Activated T-helper 2 cell treated with anti-CD3 and anti-CD28 coated beads, Interferon-gamma antibody, Interleukin-2, Interleukin-4, amounts not matched to agents 10 μg/mL and 5 μg/mL and 100 μg/mL, durations not matched to agents 14 hours and 24 hours and 36 hours (primary cell): ENCODE measurements at regions not wholly inside any gene's neighbourhood (a gene's known extent, or its start where the extent isn't known, plus 50 kb on each side); places are given as distances from the start of the nearest gene placed in this dataset.
A peak's percentile ranks its signal among the peaks of the same experiment; 100 is the strongest.
"Not testable (repeated sequence)": the region's sequence is repeated elsewhere in the genome, so short reads cannot be mapped to it uniquely, and the experiment has no call there.

Source experiments
- DNase-seq: peaks from one replicate; pipeline ENCODE4 v3.0.0; 2021; ENCODE audit warnings: low spot score
- H3K27ac Mint-ChIP-seq: one replicate; pipeline ENCODE4 v1.8.0; 2021; ENCODE audit warnings: mixed read lengths
- H3K27me3 Mint-ChIP-seq: one replicate; pipeline ENCODE4 v1.8.0; 2021; ENCODE audit warnings: low read depth, mixed read lengths
- H3K36me3 Mint-ChIP-seq: one replicate; pipeline ENCODE4 v1.8.0; 2021; ENCODE audit warnings: low read depth, mixed read lengths
- H3K4me1 Mint-ChIP-seq: one replicate; pipeline ENCODE4 v1.8.0; 2021; ENCODE audit warnings: low read depth, mixed read lengths
- H3K4me3 Mint-ChIP-seq: one replicate; pipeline ENCODE4 v1.8.0; 2021; ENCODE audit warnings: low read depth, mild to moderate bottlenecking, moderate library complexity, mixed read lengths
- H3K9me3 Mint-ChIP-seq: one replicate; pipeline ENCODE4 v1.8.0; 2021; ENCODE audit warnings: mixed read lengths
- intact Hi-C: fragments of 100-400 bp; cut with micrococcal nuclease; formaldehyde crosslinking; loops from one replicate; pipeline ENCODE4 v1.15.1; 2023

DNA sequence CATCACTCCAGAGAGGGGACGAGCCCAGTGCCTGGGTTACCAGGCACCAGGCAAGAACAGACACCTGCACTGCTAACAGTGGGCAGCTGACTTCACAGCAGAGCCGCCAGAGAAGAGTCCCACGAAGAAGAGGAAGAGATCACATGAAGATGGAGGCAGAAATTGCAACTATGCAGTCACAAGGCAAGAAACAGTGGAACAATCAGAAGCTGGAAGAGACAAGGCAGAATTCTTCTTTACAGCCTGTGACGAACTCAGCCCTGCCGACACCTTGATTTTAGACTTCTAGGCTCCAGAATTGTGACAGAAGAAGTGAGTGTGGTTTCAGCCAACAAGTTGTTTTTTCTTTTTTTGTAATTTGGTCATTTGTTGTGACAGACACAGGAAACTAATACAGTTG, 59.2 kb downstream of the IL12A start:
- H3K4me1 Mint-ChIP-seq: peaks cover 1% of the 10 kb centered on the region

DNA sequence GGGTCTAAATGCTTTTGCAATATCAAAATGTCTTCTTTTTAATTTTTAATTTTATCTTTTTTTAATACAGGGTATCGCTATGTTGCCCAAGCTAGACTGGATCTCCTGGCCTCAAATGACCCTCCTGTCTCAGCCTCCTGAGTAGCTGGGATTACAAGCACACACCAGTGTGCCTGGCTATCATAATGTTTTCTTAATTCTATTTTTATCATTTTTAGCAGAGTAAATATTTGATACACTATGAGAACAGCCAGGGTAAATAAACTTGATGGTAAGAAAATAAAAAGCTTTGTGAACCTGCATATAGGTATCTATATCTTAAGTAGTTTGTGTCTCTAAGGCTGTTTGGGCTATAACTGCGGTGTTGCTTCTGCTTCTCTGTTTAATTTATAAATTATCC, 60.4 kb downstream of the IL12A start:
- no peaks in the 10 kb centered on the region for H3K27me3 Mint-ChIP-seq
- intact Hi-C loops: no loop called here

More for the DNA sequence above, 59.2 kb downstream of the IL12A start:
- no peak for DNase-seq
- intact Hi-C loops: no loop called here
- Mint-ChIP-seq H3K27ac (no peak overlapping the region), H3K4me3 (no peak overlapping the region), H3K36me3 (peaks cover under 1% of the 10 kb centered on the region), H3K27me3 (peaks cover 2% of the 10 kb centered on the region), H3K9me3 (peaks cover 12% of the 10 kb centered on the region)

DNA sequence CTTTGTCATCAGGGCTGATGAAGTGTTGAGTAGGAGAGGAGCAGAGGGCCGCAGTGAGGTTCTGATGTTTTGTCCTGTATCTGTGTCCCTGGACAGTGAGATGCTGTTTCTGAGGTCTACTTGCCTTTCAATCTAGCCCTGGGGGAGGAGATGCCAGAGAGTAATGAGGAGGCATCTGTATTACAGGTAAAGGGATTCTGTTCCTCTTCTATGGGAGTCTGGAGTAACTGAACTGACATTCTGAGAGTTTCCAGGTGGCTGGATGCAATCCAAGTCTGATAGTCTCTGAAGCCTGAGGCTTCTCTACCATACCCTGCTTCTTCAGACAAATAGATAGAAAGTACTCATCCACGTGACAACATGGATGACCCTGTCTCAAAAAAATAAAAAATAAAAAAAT, 60.9 kb downstream of the IL12A start:
- Mint-ChIP-seq H3K27ac (no peak overlapping the region), H3K27me3 (peaks cover 4% of the 10 kb centered on the region), H3K9me3 (no peaks in the 10 kb centered on the region), H3K4me3 (no peak overlapping the region), H3K4me1 (peaks cover 1% of the 10 kb centered on the region), H3K36me3 (no peaks in the 10 kb centered on the region)
- intact Hi-C loops: no loop called here
- no peak for DNase-seq

More for the DNA sequence above, 60.4 kb downstream of the IL12A start:
- Mint-ChIP-seq H3K4me3 (no peak overlapping the region), H3K4me1 (peaks cover 1% of the 10 kb centered on the region), H3K36me3 (no peaks in the 10 kb centered on the region), H3K9me3 (peaks cover 1% of the 10 kb centered on the region), H3K27ac (no peak overlapping the region)
- DNase-seq: no peak

DNA sequence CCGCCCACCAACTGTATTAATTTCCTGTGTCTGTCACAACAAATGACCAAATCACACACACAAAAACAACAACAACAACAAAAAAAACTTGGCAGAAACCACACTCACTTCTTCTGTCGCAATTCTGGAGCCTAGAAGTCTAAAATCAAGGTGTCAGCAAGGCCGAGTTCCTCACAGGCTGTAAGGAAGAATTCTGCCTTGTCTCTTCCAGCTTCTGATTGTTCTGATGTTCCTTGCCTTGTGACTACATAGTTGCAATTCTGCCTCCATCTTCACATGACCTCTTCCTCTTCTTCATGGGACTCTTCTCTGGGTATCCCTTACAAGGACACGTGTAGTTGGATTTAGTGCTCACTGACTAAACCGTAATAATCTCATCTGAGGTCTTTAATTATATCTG, 61.4 kb downstream of the IL12A start:
- Mint-ChIP-seq H3K9me3 (no peaks in the 10 kb centered on the region), H3K36me3 (no peaks in the 10 kb centered on the region), H3K27ac (no peak overlapping the region), H3K27me3 (peaks cover 4% of the 10 kb centered on the region), H3K4me3 (no peak overlapping the region), H3K4me1 (peaks cover 1% of the 10 kb centered on the region)
- no peak for DNase-seq
- intact Hi-C loops: no loop called here

DNA sequence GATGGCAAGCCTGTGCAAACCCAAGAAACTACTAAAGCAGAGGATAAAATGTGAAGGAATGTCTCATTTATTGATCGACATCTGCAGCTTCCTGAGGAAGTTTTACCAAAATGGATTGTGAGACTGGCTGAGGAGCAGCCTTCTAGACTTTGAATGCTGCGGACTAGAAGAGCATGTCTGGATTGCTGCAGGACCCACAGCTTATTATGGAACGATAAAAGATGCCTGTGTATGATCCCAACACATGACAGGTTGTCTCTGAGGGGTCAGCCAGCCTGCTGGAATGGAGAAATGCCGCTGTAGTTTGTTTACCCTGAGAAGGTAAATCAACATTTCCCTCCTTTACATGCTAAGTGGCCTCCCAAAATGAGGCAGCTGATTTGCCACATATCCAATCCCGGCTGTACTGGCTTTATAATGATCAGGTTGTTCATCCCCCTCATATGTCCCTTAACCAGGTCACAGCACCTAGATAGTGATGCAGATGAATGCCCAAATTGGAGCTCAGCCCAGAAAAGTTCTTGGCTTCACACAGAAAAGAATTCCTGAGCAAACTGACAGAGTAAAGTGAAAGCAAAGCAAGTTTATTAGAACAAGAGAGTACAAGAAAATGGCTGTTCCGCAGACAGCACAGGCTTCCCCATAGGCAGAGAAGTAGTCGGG, 63.9 kb downstream of the IL12A start:
- no peak for DNase-seq
- intact Hi-C loops: no loop called here
- H3K9me3 Mint-ChIP-seq: no peaks in the 10 kb centered on the region
- H3K27me3 Mint-ChIP-seq: peaks cover 4% of the 10 kb centered on the region
- H3K4me1 Mint-ChIP-seq: peaks cover 1% of the 10 kb centered on the region
- H3K4me3 Mint-ChIP-seq: no peak overlapping the region
- no peaks in the 10 kb centered on the region for H3K36me3 Mint-ChIP-seq
- no peak overlapping the region for H3K27ac Mint-ChIP-seq

DNA sequence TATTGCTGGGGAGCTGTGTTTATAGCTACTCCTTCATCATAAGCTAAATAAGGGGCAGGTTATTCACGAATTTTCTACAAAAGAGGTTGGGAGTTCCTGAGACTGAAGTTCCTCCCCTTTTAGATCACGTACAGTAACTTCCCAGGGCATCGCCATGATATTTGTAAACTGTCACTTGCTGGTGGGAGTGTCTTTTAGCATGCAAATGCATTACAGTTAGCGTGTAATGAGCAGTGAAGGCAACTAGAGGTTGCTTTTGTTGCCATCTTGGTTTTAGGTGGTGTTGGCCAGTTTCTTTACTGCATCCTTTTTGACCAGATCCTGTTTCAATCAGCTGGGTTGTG, 64.4 kb downstream of the IL12A start:
- DNase-seq: no peak
- Mint-ChIP-seq H3K4me1 (peaks cover 1% of the 10 kb centered on the region), H3K9me3 (no peaks in the 10 kb centered on the region), H3K27me3 (peaks cover 4% of the 10 kb centered on the region), H3K36me3 (no peaks in the 10 kb centered on the region), H3K27ac (no peak overlapping the region), H3K4me3 (no peak overlapping the region)
- intact Hi-C loops: no loop called here

DNA sequence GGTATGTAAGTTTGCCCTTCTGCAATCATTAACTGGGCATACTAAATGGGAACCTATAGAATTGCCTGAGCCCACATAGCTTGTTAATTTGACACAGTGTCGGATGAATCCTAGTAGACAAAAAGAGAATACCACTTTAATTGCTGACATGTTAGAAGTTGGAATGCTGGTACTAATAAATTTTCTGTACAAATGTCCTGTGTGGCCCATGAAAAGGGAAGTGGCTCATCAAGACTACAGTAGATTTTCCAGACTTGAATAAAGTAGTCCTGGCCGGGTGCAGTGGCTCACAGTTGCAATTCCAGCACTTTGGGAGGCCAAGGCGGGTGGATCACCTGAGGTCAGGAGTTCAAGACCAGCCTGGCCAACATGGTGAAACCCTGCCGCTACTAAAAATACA, 66.2 kb downstream of the IL12A start:
- H3K4me3 Mint-ChIP-seq, H3K27me3 Mint-ChIP-seq, H3K27ac Mint-ChIP-seq, H3K4me1 Mint-ChIP-seq, H3K36me3 Mint-ChIP-seq, intact Hi-C loops, H3K9me3 Mint-ChIP-seq, DNase-seq: not testable (repeated sequence)

DNA sequence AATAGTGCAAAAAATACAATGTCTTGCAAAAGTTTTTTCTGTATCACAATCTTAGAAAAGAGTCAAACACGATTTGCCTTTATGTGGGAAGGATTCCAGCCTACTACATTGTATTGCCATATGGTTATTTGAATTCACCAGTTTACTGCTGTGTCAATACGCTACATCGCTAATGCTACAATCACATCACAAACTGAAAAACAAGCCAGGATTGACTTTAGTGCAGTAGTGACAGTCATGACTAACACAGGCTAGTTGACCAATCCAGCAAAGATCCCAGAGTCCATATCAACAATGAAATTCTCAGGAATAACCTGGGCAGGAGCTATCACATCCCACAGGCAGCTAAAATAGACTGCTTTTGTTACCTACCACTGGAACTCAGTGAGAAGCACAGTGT, 67.0 kb downstream of the IL12A start:
- H3K27me3 Mint-ChIP-seq: peaks cover 4% of the 10 kb centered on the region
- no peak overlapping the region for H3K4me3 Mint-ChIP-seq
- no peak for DNase-seq
- peaks cover 1% of the 10 kb centered on the region for H3K4me1 Mint-ChIP-seq
- intact Hi-C loops: no loop called here
- H3K27ac Mint-ChIP-seq: no peak overlapping the region
- H3K9me3 Mint-ChIP-seq: no peaks in the 10 kb centered on the region
- no peaks in the 10 kb centered on the region for H3K36me3 Mint-ChIP-seq

DNA sequence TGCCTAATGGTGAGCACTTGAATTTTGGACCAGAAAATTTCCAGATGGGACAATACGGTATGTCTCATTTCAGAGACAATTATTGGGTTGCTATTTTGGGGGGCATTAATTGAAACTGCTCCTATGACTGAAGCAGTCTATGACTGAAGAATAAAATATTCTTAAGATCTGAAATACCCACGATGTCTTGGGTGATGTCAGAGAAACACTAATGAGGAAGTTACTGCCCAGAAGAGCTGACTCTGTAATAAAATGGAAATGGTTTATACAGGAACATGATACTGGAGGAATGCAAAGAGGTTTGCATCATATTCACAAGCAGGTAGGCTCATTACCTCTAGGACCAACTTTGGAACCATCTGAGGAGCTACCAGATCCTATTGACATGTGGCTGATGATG, 68.7 kb downstream of the IL12A start:
- DNase-seq: no peak
- Mint-ChIP-seq H3K4me3 (no peak overlapping the region), H3K4me1 (peaks cover 7% of the 10 kb centered on the region), H3K27ac (no peak overlapping the region), H3K36me3 (no peaks in the 10 kb centered on the region), H3K27me3 (peaks cover 8% of the 10 kb centered on the region), H3K9me3 (peaks cover 6% of the 10 kb centered on the region)
- intact Hi-C loops: no loop called here

DNA sequence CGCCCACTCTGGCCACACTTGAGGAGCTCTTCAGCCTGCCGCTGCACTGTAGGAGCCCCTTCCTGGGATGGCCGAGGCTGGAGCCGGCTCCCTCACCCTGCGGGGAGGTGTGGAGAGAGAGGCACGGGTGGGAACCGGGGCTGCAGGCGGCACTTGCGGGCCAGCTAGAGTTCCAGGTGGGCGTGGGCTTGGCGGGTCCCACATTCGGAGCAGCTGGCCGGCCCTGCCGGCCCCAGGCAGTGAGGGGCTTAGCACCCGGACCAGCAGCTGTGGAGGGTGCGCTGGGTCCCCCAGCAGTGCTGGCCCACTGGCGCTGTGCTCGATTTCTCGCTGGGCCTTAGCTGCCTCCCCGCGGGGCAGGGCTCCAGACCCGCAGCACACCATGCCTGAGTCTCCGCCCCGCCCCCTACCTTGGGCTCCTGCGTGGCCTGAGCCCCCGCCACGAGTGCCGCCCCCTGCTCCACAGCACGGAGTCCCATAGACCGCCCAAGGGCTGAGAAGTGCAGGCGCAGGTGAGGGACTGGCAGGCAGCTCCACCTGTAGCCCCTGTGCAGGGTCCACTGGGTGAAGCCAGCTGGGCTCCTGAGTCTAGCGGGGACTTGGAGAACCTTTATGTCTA, 71.9 kb downstream of the IL12A start:
- Mint-ChIP-seq H3K36me3 (no peaks in the 10 kb centered on the region), H3K4me3 (no peak overlapping the region), H3K27me3 (peaks cover 4% of the 10 kb centered on the region), H3K27ac (no peak overlapping the region), H3K4me1 (peaks cover 11% of the 10 kb centered on the region), H3K9me3 (peaks cover 6% of the 10 kb centered on the region)
- intact Hi-C loops: no loop called here
- DNase-seq: no peak

DNA sequence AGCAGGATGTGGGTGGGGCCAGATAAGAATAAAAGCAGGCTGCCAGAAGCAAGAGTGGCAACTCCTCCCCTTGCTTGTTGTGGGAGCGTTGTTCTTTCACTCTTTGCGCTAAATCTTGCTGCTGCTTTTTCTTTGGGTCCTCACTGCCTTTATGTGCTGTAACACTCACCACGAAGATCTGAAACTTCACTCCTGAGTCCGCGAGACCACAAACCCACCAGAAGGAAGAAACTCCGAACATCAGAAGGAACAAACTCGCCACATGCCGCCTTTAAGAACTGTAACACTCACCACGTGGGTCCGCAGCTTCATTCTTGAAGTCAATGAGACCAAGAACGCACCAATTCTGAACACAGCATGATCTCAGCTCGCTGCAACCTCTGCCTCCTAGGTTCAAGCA, 72.9 kb downstream of the IL12A start:
- Mint-ChIP-seq H3K4me1 (peaks cover 11% of the 10 kb centered on the region), H3K27ac (no peak overlapping the region), H3K36me3 (no peaks in the 10 kb centered on the region), H3K9me3 (peaks cover 6% of the 10 kb centered on the region), H3K27me3 (peaks cover 4% of the 10 kb centered on the region), H3K4me3 (peak overlapping the region; percentile 47)
- peak; percentile 10 for DNase-seq
- intact Hi-C loops: no loop called here

DNA sequence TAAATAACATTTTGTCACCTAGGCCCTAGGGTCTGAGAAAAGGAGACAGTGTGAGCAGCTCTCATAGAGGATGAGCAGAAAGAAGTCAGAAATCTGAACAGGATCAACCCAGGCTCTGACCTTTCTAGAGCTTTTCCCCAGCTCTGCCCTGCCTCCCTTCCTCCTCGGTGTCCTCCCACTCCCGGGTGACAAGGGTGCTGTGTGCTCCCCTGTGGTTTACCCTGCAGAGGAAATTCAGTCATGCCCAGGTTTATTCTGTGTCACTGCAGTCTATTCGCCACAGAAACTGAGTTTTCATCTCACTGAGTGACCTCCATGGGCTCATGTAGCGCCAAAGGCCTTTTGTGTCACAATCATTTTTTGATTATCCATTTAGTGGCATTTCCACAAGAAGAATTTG, 76.6 kb downstream of the IL12A start:
- H3K27ac Mint-ChIP-seq: no peak overlapping the region
- peaks cover 6% of the 10 kb centered on the region for H3K9me3 Mint-ChIP-seq
- DNase-seq: no peak
- peaks cover 11% of the 10 kb centered on the region for H3K4me1 Mint-ChIP-seq
- H3K27me3 Mint-ChIP-seq: peaks cover 5% of the 10 kb centered on the region
- intact Hi-C loops: no loop called here
- H3K4me3 Mint-ChIP-seq: no peak overlapping the region
- H3K36me3 Mint-ChIP-seq: no peaks in the 10 kb centered on the region

DNA sequence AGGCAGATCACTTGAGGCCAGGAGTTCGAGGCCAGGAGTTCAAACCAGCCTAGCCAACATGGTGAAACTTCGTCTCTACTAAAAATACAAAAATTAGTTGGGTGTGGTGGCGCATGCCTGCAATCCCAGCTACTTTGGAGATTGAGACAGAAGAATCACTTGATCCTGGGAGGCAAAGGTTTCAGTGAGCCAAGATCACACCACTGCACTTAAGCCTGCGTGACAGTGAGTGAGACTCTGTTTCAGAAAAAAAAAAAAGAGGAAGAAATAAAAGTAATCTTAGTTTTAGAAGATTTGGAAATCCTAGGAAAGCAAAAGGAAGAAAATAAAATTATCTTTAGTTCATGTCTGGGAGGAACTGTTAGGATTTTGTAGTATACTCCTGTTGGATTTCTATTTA, 77.2 kb downstream of the IL12A start:
- no peak overlapping the region for H3K27ac Mint-ChIP-seq
- intact Hi-C loops: no loop called here
- H3K27me3 Mint-ChIP-seq: peaks cover 6% of the 10 kb centered on the region
- no peak for DNase-seq
- H3K4me1 Mint-ChIP-seq: peaks cover 11% of the 10 kb centered on the region
- H3K9me3 Mint-ChIP-seq: peaks cover 6% of the 10 kb centered on the region
- no peaks in the 10 kb centered on the region for H3K36me3 Mint-ChIP-seq
- no peak overlapping the region for H3K4me3 Mint-ChIP-seq

DNA sequence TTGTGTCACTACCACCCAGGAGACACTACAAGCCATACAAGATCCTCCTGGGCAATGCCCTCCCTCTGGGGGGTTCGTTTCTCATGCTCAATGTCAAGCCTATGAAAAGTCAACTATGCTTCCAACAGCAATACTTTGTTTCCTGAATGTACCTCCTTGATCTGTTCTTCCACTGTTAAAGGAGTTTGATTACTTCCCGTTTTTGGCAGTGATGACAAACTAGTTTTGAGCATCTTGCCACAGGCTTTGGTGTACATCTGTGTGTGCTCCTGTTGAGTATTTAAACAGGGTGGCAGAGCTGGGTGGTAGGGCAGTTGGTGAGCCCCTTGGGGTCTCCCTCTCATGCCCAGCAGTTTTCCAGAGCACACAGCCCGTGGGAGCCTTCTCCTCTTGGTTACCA, 81.4 kb downstream of the IL12A start:
- Mint-ChIP-seq H3K27me3 (peaks cover 3% of the 10 kb centered on the region), H3K36me3 (no peaks in the 10 kb centered on the region), H3K27ac (no peak overlapping the region), H3K4me1 (peaks cover 5% of the 10 kb centered on the region), H3K9me3 (no peaks in the 10 kb centered on the region), H3K4me3 (no peak overlapping the region)
- intact Hi-C loops: no loop called here
- DNase-seq: no peak
